ENCODE measurements at regions not wholly inside any gene's neighbourhood (a gene's known extent, or its start where the extent isn't known, plus 50 kb on each side); places are given as distances from the start of the nearest gene placed in this dataset.

- no peaks in the 10 kb centered on the region for H3F3A ChIP-seq (ENCODE audit: low read length, unreplicated experiment)
- no peaks in the 10 kb centered on the region; the same call in 1 of the 2 replicates for H3K4me1 ChIP-seq (ENCODE audit: insufficient read depth, low read length)
- no peak overlapping the region for H3K4me3 ChIP-seq (ENCODE audit: low read length)
- H4K20me1 ChIP-seq (ENCODE audit: low read length), result no peaks in the 10 kb centered on the region
- H3K36me3 ChIP-seq (ENCODE audit: low read depth, low read length), result no peaks in the 10 kb centered on the region
- DNase-seq (no peak), ATAC-seq (no peak)
- H3K9ac ChIP-seq (ENCODE audit: low read length), result no peak overlapping the region
- H3K4me2 ChIP-seq (ENCODE audit: low read length), result no peak overlapping the region
- TF ChIP-seq CTCF (conservative IDR thresholded peaks at IDR 0.05; ENCODE audit: low read depth, low read length) (no peak), EZH2phosphoT487 (IDR thresholded peaks at IDR 0.05; ENCODE audit: borderline replicate concordance, low read length) (no peak)
- no peak overlapping the region for H2AFZ ChIP-seq (ENCODE audit: low read length)
- H3K27me3 ChIP-seq (ENCODE audit: low read length), result no peaks in the 10 kb centered on the region
- no peak overlapping the region for H3K27ac ChIP-seq (ENCODE audit: low read length)
- intact Hi-C loops (cut with micrococcal nuclease), result no loop called here
- CTCF ChIA-PET, result no interaction called here
- no TSS peak for BruUV-seq (replicated peaks)
- H3K9me3 ChIP-seq (ENCODE audit: low read length), result no peaks in the 10 kb centered on the region
- no peaks in the 10 kb centered on the region for H3K79me2 ChIP-seq (ENCODE audit: low read length)
- H3K9me2 ChIP-seq (replicated peaks; ENCODE audit: low read length), result no peaks in the 10 kb centered on the region
- POLR2A ChIA-PET (ENCODE audit: unreplicated experiment), result no interaction called here
These were observed 259.3 kb upstream of the NT5C1B start for GRCh38 chr2:18848646-18849045.

GRCh38 chr2:18845854-18846445 lies 256.6 kb upstream of the NT5C1B start:
- H3K27ac ChIP-seq (ENCODE audit: low read length), result no peak overlapping the region
- POLR2A ChIA-PET (ENCODE audit: unreplicated experiment), result no interaction called here
- H3K9me2 ChIP-seq (replicated peaks; ENCODE audit: low read length), result no peaks in the 10 kb centered on the region
- no peak overlapping the region for H3K4me2 ChIP-seq (ENCODE audit: low read length)
- no peak overlapping the region for H3K9ac ChIP-seq (ENCODE audit: low read length)
- H3K9me3 ChIP-seq (ENCODE audit: low read length), result no peaks in the 10 kb centered on the region
- H2AFZ ChIP-seq (ENCODE audit: low read length), result no peak overlapping the region
- H3F3A ChIP-seq (ENCODE audit: low read length, unreplicated experiment), result no peaks in the 10 kb centered on the region
- no peaks in the 10 kb centered on the region for H3K27me3 ChIP-seq (ENCODE audit: low read length)
- H3K79me2 ChIP-seq (ENCODE audit: low read length), result no peaks in the 10 kb centered on the region
- H4K20me1 ChIP-seq (ENCODE audit: low read length), result no peaks in the 10 kb centered on the region
- TF ChIP-seq EZH2 (IDR thresholded peaks at IDR 0.05; ENCODE audit: low read length, unreplicated experiment) (no peak), EZH2phosphoT487 (IDR thresholded peaks at IDR 0.05; ENCODE audit: borderline replicate concordance, low read length) (no peak), CTCF (conservative IDR thresholded peaks at IDR 0.05; ENCODE audit: low read depth, low read length) (no peak)
- no TSS peak for BruUV-seq (replicated peaks)
- no peaks in the 10 kb centered on the region; the same call in 1 of the 2 replicates for H3K4me1 ChIP-seq (ENCODE audit: insufficient read depth, low read length)
- intact Hi-C loops (cut with micrococcal nuclease), result no loop called here
- ATAC-seq (no peak), DNase-seq (no peak)
- no peaks in the 10 kb centered on the region for H3K36me3 ChIP-seq (ENCODE audit: low read depth, low read length)
- CTCF ChIA-PET, result no interaction called here
- no peak overlapping the region for H3K4me3 ChIP-seq (ENCODE audit: low read length)

GRCh38 chr2:18842836-18843235 lies 253.5 kb upstream of the NT5C1B start:
- intact Hi-C loops (cut with micrococcal nuclease), result no loop called here
- ChIA-PET POLR2A (ENCODE audit: unreplicated experiment) (no interaction called here), CTCF (no interaction called here)
- Histone ChIP-seq H3K79me2 (ENCODE audit: low read length) (no peaks in the 10 kb centered on the region), H3K9ac (ENCODE audit: low read length) (no peak overlapping the region), H3K27me3 (ENCODE audit: low read length) (no peaks in the 10 kb centered on the region), H3K27ac (ENCODE audit: low read length) (no peak overlapping the region), H4K20me1 (ENCODE audit: low read length) (no peaks in the 10 kb centered on the region), H3K9me3 (ENCODE audit: low read length) (no peaks in the 10 kb centered on the region), H3F3A (ENCODE audit: low read length, unreplicated experiment) (no peaks in the 10 kb centered on the region), H3K36me3 (ENCODE audit: low read depth, low read length) (no peaks in the 10 kb centered on the region), H3K4me3 (ENCODE audit: low read length) (no peak overlapping the region), H2AFZ (ENCODE audit: low read length) (no peak overlapping the region), H3K9me2 (replicated peaks; ENCODE audit: low read length) (no peaks in the 10 kb centered on the region), H3K4me1 (ENCODE audit: insufficient read depth, low read length) (no peaks in the 10 kb centered on the region), H3K4me2 (ENCODE audit: low read length) (no peak overlapping the region)
- ATAC-seq, result no peak
- BruUV-seq (replicated peaks), result no TSS peak
- DNase-seq, result no peak
- TF ChIP-seq CTCF (conservative IDR thresholded peaks at IDR 0.05; ENCODE audit: low read depth, low read length) (no peak), EZH2phosphoT487 (IDR thresholded peaks at IDR 0.05; ENCODE audit: borderline replicate concordance, low read length) (no peak), EZH2 (IDR thresholded peaks at IDR 0.05; ENCODE audit: low read length, unreplicated experiment) (no peak)
